HG02852 (cell line): ENCODE measurements at regions not wholly inside any gene's neighbourhood (a gene's known extent, or its start where the extent isn't known, plus 50 kb on each side); places are given as distances from the start of the nearest gene placed in this dataset.
A peak's percentile ranks its signal among the peaks of the same experiment; 100 is the strongest.
"Not testable (repeated sequence)": the region's sequence is repeated elsewhere in the genome, so short reads cannot be mapped to it uniquely, and the experiment has no call there.

ENCODE experiments used
- ATAC-seq: cut with Tn5 transposase; IDR thresholded peaks from one replicate; pipeline ENCODE4 v1.9.1; 2021; ENCODE audit warnings: mild to moderate bottlenecking, moderate library complexity; ENCODE audit not compliant: unreplicated experiment

DNA sequence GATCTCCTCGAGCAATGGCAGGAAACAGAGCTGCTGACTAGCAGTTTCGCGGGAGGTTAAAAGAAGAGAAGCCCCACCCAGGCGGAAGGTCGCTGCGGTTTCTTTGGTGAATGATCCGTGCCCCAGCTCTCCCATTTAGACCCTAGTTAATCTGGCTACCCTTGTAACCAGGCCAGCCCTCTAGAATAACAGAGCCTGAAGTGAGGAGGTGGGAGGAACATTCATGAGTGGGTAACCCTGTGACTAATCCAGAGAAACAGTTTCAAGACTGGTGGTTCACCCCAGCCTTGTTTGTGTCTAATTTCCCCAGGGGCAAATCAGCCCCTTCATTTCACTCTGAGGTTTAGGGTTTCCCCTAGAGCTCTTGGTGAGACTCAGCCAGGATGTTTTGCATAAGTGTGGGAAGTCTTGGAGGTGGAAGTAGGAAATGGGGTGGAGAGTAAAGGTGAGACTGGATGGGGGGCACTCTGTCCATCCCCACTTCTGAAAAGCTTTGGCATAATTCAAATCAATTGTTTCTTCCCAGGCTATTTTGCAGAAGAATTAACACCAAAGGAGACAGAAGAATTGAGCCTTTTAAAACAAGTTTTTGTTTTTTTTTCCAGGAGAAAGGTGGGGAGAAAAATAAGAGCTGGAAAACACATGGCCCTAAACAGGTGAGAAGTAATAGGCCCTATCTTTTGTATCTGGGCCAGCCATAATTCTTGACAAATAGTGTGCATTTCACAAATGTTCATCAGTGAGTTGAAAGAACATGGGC is 303.1 kb downstream of the RPLP1 start:
- peak; percentile 84 for ATAC-seq

DNA sequence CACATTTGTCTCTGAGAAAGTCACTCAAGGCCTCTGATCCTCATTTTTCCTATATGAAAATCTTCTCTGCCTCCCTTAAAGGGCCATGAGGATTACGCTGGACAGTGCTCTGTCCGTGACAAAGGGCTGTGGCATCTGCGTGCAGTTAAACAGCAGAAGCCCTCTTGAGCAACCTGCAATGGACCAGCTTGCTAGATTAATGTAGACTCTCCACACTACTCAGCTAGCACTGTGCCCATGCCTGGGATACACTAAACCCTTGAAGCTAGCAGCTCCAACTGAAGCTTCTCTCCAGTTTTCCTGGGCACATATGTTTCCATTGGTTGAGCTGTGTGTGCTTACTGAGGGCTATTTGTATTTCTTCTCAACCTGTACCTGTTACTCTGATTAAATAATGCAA is 303.8 kb downstream of the RPLP1 start:
- no peak for ATAC-seq

DNA sequence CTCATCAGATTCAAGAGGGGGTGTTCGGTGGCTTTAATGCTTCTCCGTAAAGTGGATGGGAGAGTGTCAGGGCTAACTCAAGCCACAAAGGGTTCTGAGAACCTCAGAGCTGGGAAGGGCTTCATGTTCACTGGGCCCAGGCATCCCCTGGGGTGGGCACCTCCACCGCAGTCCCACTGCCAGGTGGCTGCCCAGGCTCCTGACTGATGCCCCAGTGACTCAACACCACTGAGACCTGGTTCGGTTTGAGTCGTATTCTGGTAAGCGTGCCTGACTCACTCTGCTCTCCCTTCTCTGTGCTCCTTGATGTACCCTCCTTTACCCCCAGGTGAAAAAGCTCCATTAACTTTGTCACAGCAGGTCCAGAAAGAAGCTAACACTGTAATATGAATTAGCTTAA is 304.6 kb downstream of the RPLP1 start:
- no peak for ATAC-seq

DNA sequence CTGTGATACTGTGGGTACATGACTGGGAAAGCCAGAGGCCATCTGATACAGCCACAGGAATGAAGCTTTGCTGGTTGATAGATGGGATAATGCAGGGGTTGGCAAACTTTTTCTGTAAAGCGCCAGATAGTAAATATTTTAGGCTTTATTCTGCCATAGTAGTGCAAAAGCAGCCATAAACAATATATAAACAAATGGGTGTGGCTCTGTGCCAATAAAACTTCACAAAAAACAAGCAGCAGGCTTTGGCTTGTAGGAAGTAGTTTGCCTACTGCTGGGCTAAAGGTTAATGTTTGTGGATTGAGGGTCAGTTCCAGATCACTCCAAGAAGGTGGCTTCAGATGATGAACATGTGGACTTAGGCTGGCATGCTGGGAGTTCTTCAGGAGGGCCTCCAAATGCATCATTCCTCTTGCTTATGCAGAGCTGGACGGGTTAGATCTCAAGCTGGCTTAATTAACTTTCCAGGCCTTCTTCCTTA is 305.7 kb downstream of the RPLP1 start:
- ATAC-seq = no peak

DNA sequence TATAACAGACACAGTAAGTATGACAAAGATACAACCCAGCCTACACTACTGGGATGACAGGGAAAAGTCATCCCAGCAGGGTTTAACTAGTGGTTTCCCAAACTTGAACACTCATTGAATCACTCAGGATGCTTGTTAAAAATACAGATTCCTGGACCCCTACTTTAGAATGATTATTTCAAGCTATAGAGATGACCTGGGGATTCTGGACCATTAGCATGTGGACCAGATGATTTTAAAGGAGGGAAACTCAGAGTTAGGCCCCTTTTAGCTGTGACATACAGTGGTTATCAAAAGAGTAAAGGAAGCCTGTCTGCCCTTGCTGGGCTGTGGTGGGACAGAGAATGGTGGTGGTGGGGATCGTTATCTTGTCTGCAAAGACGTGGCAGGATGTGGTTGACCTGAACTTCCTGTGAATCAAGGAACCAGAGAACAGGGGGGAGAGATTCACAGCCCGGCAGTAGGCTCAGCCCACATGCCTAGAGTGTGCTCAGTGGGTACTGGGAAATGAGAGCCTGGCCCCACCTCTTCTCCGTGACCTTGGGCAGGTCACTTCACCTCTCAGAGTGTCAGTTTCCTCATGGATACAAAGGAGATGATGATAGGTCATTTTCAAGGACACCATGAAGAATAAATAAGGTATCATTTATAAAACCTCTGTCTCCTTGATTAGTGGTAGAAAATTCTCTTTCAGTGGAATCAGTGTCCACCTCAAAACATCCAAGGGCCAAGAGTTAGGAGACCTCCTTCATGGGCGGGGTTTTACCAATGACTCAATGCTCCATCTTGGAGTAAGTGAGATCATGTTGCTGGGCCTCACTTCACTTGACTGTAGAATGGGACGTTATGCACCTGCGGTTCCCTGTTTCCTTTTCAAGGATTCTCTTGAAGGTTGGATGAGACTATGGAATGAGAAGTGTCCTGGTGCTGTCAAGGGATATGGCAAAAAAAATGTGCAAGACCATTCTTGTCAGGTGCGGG is 306.5 kb downstream of the RPLP1 start:
- ATAC-seq = no peak

DNA sequence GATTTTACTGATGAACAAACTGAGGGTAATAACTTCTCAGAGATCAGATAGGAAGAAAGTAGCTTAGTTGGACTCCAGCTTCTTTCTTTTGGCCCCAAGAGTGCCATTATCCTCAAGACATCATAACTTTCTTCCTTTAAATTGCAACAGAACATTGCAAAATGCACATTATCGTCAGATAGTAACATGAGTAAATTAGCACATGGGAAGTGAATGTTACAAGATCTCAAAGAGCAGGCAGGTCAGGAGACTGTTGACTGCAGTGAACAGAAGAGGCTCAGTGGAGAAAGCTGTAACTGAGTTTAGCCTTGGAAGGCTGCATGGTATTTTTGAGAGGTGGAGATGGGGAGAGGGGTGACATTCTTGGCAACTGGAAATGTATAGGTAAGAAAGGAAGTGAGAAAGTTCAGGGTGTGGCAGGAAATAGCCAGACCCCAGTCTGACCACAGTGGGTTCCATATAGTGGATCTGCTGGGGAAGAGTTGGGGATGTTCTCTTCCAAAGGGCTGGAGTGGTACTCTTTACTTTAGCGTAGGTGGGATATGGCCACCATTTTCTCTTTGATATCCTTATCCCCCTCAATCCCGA is 307.7 kb downstream of the RPLP1 start:
- no peak for ATAC-seq

DNA sequence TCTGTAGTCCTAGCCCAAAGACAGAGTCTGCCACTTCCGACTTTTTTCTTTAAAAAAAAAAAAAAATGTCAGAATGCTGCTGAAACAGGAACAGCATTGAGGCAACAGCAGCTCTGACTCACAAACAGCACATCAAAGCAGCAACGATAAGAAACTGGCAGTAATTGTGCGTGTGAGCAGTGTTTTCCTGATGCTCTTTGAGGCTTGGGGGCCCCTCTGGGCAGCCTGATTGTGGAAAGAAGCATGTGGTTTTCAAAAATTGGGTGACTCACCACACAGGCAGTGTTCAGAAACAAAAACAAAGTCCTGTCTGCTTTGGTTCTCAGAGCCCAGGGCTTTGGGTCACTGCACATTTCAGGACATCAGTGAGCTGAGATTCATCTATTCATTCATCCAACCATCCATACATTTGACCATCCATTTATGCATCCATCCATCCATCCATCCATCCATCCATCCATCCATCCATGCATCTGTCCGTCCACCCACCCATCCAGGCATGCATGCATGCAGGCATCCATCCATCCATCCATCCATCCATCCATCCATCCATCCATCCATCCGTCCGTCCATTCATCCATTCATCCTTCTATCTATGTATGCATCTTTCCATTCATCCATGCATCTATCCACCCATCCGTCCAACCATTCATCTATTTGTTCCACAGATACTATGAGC is 308.4 kb downstream of the RPLP1 start:
- ATAC-seq = peak; percentile 64

DNA sequence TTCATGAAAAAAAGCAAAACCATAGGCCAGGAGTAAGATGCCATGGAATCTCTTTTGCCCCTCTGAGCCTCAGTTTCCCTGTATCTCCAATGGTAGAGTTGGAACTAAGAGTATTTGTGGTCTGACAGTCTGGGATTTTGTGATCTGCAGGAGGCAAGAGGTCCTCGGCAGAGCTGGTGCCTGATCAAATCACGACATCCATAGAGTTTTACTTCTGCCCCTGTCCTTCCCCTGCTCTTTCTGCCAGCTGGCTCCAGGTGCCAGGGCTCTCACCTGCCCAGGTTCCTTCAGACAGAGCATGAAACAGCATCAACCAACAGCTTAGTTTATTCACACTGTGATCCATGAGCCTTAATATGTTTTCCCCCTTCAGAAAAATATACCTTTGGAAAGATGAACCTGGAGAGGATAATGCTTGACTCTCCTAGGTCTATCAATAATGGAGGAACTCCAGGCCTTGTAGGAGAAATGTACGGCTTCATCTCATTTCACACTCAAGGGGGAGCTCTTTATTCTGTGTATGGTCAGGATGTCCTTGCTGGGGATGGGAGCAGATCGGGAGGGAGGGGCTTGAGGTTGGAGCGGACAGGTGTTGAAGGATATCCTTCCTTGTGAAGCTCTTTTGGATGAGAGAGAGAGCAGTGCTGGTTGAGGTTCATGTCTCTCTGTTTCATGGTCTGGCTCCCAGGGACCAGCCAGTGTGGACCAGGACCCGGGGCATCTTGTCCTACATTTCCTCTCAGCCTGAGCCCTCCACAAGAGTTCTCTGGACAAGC is 309.9 kb downstream of the RPLP1 start:
- ATAC-seq = no peak

DNA sequence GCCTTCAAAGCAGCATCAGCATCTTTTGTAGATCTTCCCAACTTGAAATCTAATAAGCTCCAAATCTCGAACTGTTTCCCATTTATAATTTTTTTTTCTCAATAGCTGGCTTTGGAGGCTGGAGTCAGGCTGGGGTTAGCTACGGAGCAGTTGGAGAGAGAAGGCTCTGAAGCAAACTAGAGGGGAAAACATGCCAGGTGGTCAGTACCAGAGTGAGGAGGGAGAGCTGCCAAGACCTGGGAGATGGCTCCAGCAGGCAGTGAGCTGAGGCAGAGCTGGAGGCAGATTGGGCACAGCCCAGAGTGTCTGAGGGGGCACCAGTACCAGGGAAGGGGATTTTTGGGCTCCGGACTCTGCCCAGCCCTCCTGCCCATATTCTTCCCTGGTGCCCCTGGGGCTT is 311.2 kb downstream of the RPLP1 start:
- ATAC-seq = no peak

DNA sequence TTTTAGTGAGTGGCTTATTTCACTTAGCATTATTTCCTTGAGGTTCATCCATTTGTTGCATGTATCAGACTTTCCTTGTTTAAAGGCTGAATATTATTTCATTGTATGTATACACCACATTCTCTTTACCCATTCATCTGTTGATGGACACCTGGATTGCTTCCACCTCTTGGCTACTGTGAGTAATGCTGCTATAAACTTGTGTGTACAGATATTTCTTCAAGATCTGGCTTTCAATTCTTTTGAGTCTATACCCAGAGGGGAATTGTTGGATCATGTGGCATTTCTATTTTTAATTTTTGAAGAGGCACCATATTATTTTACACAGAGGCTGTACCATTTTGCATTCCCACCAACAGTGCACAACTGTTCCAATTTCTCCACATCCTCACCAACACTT is 313.5 kb downstream of the RPLP1 start:
- no peak for ATAC-seq

DNA sequence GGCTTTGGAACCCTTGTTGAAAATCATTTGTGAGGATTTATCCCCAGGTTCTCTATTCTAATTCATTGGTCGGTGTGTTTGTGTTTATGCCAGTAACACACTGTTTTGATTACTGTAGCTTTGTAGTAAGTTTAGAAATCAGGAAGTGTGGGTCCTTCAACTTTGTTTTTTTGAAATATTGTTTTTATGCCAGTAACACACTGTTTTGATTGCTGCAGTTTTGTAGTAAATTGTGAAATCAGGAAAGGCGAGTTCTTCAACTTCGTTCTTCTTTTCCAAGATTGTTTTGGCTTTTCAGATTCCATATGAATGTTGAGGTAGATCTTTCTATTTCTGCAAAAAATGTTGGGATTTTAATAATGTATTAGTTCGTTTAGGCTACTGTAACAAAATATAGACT is 314.6 kb downstream of the RPLP1 start:
- ATAC-seq = no peak

DNA sequence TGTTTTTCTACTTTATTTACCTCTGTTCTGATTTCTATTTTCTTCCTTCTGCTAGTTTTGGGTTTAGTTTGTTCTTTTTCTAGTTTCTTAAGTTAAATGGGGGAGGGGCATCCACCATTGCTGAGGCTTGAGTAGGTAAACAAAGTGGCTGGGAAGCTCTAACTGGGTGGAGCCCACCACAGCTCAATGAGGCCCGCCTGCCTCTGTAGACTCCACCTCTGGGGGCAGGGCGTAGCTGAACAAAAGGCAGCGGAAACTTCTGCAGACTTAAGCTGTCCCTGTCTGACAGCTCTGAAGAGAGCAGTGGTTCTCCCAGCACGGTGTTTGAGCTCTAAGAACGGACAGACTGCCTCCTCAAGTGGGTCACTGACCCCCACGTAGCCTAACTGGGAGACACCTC is 316.7 kb downstream of the RPLP1 start:
- not testable (repeated sequence) for ATAC-seq

DNA sequence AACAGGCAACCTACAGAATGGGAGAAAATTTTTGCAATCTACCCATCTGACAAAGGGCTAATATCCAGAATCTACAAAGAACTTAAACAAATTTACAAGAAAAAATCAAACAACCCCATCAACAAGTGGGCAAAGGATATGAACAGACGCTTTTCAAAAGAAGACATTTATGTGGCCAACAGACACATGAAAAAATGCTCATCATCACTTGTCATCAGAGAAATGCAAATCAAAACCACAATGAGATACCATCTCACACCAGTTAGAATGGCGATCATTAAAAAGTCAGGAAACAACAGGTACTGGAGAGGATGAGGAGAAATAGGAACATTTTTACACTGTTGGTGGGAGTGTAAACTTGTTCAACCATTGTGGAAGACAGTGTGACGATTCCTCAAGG is 321.6 kb downstream of the RPLP1 start:
- not testable (repeated sequence) for ATAC-seq

DNA sequence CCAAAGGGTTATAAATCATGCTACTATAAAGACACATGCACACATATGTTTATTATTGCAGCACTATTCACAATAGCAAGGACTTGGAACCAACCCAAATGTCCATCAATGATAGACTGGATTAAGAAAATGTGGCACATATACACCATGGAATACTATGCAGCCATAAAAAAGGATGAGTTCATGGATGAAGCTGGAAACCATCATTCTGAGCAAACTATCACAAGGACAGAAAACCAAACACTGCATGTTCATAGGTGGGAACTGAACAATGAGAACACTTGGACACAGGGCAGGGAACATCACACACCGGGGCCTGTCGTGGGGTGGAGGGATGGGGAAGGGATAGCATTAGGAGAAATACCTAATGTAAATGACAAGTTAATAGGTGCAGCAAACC is 322.1 kb downstream of the RPLP1 start:
- not testable (repeated sequence) for ATAC-seq

DNA sequence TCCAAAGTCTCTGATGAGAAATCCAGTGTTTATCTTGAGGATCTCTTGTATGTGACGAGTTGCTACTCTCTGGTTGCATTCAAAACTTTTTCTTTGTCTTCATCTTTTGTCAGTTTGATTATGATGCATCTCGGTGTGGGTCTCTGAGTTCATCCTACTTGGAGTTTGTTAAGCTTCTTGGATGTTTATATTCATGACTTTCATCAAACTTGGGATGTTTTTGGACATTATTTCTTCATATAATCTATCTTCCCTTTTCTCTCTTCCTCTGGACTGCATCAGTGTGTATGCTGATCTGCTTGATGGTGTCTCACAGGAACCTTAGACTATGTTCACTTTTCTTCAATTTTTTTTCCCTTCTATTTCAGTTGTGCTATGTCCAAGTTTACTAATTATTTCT is 320.4 kb downstream of the TLE3 start:
- no peak for ATAC-seq

DNA sequence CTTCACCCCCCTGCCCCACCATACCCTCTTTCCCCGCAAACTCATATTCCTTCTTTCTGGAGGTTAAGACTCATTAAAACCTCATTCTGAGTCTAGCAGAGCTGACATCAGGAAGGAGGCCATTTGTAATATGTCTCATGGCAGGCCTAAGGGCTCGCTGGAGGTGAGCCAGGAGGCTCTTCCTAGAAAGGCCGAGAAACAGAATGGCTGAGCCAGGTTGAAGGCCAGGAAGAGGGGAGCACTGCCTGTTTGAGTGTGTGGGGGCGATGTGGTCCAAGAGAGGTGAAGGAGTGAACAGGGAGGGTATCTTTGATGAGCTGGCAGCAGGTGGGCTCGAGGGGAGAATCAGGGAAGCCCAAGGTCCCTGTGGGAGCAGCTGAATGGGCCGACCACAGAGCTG is 317.3 kb downstream of the TLE3 start:
- ATAC-seq = no peak

DNA sequence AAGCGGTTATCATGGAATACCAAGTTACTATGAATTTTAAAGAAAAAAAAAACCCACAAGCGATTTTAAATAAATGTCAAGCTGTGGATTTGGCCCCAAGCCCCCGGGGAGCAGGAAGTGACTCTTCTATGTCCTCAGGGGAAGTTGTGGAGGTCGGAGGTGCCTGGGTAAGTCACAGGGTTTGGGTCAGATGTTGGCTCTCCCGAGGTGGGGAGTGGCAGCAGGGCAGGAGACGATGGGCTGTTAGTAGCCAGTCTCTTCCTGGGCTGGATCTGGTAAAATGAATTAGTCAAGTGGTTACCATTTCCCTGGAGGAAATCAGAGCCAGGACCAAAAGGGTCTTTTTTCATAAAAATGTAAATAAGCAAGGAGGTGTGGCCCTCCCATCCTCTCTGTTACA is 316.7 kb downstream of the TLE3 start:
- ATAC-seq = no peak

DNA sequence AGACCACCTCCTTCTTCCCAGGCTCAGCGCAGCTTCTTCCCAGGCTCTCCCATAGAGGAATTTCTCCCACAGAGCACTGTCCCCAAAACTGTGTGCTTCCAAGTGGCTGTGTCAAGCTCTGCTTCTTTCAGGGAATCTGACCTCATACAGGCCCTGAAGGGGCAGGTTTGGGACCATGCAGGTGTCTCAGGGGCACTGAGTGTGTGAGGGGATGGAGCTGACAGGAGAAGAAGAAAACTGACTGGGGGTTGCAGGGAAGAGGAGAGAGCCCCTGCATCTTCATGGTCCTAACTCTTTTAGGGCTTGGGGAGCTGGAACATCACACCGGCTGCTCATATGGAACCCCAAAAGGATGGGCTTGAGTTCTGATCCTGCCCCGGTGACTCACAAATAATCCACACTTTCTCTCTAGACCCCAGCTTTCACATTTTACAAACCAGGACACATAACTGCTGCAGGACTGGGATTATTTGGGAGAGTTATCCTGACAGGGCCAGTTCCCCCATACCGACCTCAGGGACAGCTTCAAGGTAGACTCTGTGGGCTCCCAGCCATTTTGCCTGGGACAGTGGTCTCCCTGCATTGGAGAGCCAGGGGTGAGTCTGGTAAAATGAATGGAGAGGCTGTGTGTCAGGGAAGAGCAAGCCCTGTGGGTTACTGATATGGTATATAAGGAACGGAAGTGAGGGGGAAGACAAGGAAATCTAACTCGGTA is 316.1 kb downstream of the TLE3 start:
- no peak for ATAC-seq

DNA sequence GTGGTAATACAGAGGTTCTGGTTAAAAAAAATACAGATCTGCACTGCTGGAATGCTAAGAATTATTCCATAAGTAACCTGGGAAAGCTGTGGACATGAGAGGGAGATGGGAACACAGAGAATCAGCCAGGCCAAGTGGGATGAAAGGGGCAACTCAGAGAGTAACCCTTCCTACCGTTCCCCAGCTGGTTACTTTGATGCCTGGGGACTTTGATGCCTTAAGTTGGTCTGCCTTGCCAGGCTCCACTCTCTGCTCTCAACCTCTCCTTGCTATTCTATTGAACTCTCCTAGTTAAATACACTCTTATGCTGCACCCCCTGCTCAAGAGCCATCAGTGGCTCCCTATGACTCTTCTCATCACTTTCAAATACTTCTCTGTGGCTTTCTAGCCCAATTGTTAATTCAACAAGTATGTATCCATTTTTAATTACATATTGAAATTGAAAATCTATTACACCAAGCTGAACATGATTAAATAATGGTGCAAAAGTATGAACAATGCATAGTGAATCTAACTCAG is 315.5 kb downstream of the TLE3 start:
- ATAC-seq = no peak
